SK-N-SH (cell line): ENCODE measurements at regions not wholly inside any gene's neighbourhood (a gene's known extent, or its start where the extent isn't known, plus 50 kb on each side); places are given as distances from the start of the nearest gene placed in this dataset.

Source experiments
- CTCF ChIA-PET: fragments of 300-600, 350-600 bp; formaldehyde crosslinking; extraction: SDS; loops from one replicate; lab custom pipeline; 2021; lab: Yijun Ruan, JAX
- POLR2A ChIA-PET: fragments of 350-600 bp; sonication (Branson Sonifier 250); formaldehyde crosslinking; extraction: SDS; loops from one replicate; lab custom pipeline; 2020; ENCODE audit warnings: antibody characterized with exemption, inconsistent platforms; lab: Yijun Ruan, JAX
- DNase-seq: peaks from one replicate; pipeline ENCODE4 v3.0.0; 2012
- H2AFZ ChIP-seq: fragments of 200-600 bp; sonication (generic); 2 replicates; pipeline ENCODE4 v1.8.1; 2016; ENCODE audit warnings: antibody characterized with exemption, mild to moderate bottlenecking, low read depth
- H3F3A ChIP-seq: fragments of 200-600 bp; sonication (generic); replicated peaks from 2 replicates; pipeline ENCODE3; 2016; ENCODE audit warnings: antibody characterized with exemption, mild to moderate bottlenecking; ENCODE audit not compliant: insufficient read depth
- H3K27ac ChIP-seq, 2 experiments: fragments of 200-500 bp in 1 of 2; fragments of 200-600 bp in 1 of 2; sonication (Bioruptor generic) in 1 of 2; sonication (generic), shearing (Covaris generic) in 1 of 2; 2 replicates each; pipeline versions ENCODE4 v1.5.1 to v1.6.1; 2014 to 2016; ENCODE audit warnings: low read depth in 2 of 2, inconsistent platforms in 1 of 2, low read length in 1 of 2, mild to moderate bottlenecking in 1 of 2, mixed read lengths in 1 of 2
- H3K27me3 ChIP-seq: fragments of 200-600 bp; sonication (generic), shearing (Covaris generic); 2 replicates; pipeline ENCODE4 v1.6.1; 2016; ENCODE audit warnings: mixed run types; ENCODE audit not compliant: insufficient read depth
- H3K36me3 ChIP-seq, 2 experiments: fragments of 200-500 bp in 1 of 2; fragments of 200-600 bp in 1 of 2; sonication (Bioruptor generic) in 1 of 2; sonication (generic) in 1 of 2; replicated peaks in 1 of 2; 2 replicates each; pipeline versions ENCODE3 to v1.5.1; 2014 to 2016; ENCODE audit warnings: low read length in 1 of 2, mild to moderate bottlenecking in 1 of 2; ENCODE audit not compliant: insufficient read depth in 2 of 2, control insufficient read depth in 1 of 2
- H3K4me1 ChIP-seq, 2 experiments: fragments of 200-500 bp in 1 of 2; fragments of 200-600 bp in 1 of 2; sonication (Bioruptor generic) in 1 of 2; sonication (generic), shearing (Covaris generic) in 1 of 2; 2 replicates each; pipeline versions ENCODE4 v1.5.1 to v1.6.1; 2014 to 2016; ENCODE audit warnings: low read depth in 1 of 2, low read length in 1 of 2, mixed run types in 1 of 2; ENCODE audit not compliant: insufficient read depth in 2 of 2, control insufficient read depth in 1 of 2
- H3K4me2 ChIP-seq: fragments of 200-600 bp; sonication (generic), shearing (Covaris generic); 2 replicates; pipeline ENCODE4 v1.6.1; 2017; ENCODE audit warnings: mixed run types
- H3K4me3 ChIP-seq, 2 experiments: fragments of 200-500 bp in 1 of 2; fragments of 200-600 bp in 1 of 2; sonication (Bioruptor generic) in 1 of 2; sonication (generic), shearing (Covaris generic) in 1 of 2; 2 replicates each; pipeline versions ENCODE4 v1.5.1 to v1.8.1; 2014 to 2016; ENCODE audit warnings: low read depth in 2 of 2, inconsistent platforms in 1 of 2, low read length in 1 of 2, mild to moderate bottlenecking in 1 of 2, mixed read lengths in 1 of 2, moderate library complexity in 1 of 2
- H3K79me2 ChIP-seq: fragments of 200-600 bp; sonication (generic); 2 replicates; pipeline ENCODE4 v1.8.1; 2017; ENCODE audit warnings: mild to moderate bottlenecking; ENCODE audit not compliant: insufficient read depth
- H3K9ac ChIP-seq: fragments of 200-600 bp; sonication (generic); 2 replicates; pipeline ENCODE4 v1.6.1; 2017; ENCODE audit warnings: mixed run types
- H3K9me2 ChIP-seq: fragments of 200-600 bp; sonication (generic); 2 replicates; pipeline ENCODE4 v1.6.1; 2017; ENCODE audit warnings: mixed run types
- H3K9me3 ChIP-seq: fragments of 200-600 bp; sonication (generic); 2 replicates; pipeline ENCODE4 v1.6.1; 2017; ENCODE audit warnings: mixed run types, mild to moderate bottlenecking, moderate library complexity
- H4K20me1 ChIP-seq: fragments of 200-600 bp; sonication (generic); 2 replicates; pipeline ENCODE4 v1.6.1; 2017; ENCODE audit warnings: mild to moderate bottlenecking, mixed run types; ENCODE audit not compliant: insufficient read depth
- EZH2phosphoT487 ChIP-seq: fragments of 200-600 bp; sonication (generic); IDR thresholded peaks from 2 replicates; pipeline ENCODE4 v1.6.1; 2017; ENCODE audit warnings: low read depth, mixed run types, mild to moderate bottlenecking, antibody characterized with exemption, moderate library complexity, borderline replicate concordance
- FOXJ3 ChIP-seq: sonication (generic); formaldehyde crosslinking; IDR thresholded peaks from 2 replicates; pipeline ENCODE4 v1.5.1; 2020; ENCODE audit warnings: mild to moderate bottlenecking, missing genetic modification reagents
- GABPA ChIP-seq: IDR thresholded peaks from 2 replicates; pipeline ENCODE4 v1.4.0; 2012; ENCODE audit warnings: low read depth, mild to moderate bottlenecking
- MEF2A ChIP-seq: IDR thresholded peaks from 2 replicates; pipeline ENCODE4 v1.4.0; 2012; ENCODE audit warnings: low read depth, borderline replicate concordance
- NFIC ChIP-seq: IDR thresholded peaks from 2 replicates; pipeline ENCODE4 v1.4.0; 2012; ENCODE audit warnings: borderline replicate concordance
- POLR2AphosphoS5 ChIP-seq: IDR thresholded peaks from 2 replicates; pipeline ENCODE4 v1.6.1; 2012; ENCODE audit warnings: low read depth, low read length
- SMC3 ChIP-seq: IDR thresholded peaks from 2 replicates; pipeline ENCODE4 v1.6.1; 2012; ENCODE audit warnings: low read depth, low read length, improper control_type of control experiment
- TAF1 ChIP-seq: IDR thresholded peaks from 2 replicates; pipeline ENCODE4 v1.6.1; 2012; ENCODE audit warnings: low read depth, mild to moderate bottlenecking, low read length, moderate library complexity, borderline replicate concordance
- TCF12 ChIP-seq: IDR thresholded peaks from 2 replicates; pipeline ENCODE4 v1.4.0; 2012
- TEAD4 ChIP-seq: IDR thresholded peaks from 2 replicates; pipeline ENCODE4 v1.4.0; 2012; ENCODE audit warnings: mild to moderate bottlenecking, borderline replicate concordance; ENCODE audit not compliant: insufficient read depth
- USF1 ChIP-seq: IDR thresholded peaks from 2 replicates; pipeline ENCODE4 v1.4.0; 2012; ENCODE audit warnings: low read depth, borderline replicate concordance
- WGBS: methylation state at CpG from one replicate; pipeline ENCODE4 v1.1.6; 2017; ENCODE audit warnings: low lambda C conversion rate; 5-methylcytosine and 5-hydroxymethylcytosine counted together
- TF ChIP-seq, protein P1 (sequence below): fragments of 150-350 bp; IDR thresholded peaks from 2 replicates; pipeline ENCODE4 v1.6.1; 2017; ENCODE audit warnings: antibody characterized with exemption, low read length, low read depth, borderline replicate concordance
- TF ChIP-seq, protein P2 (sequence below): fragments of 200-600 bp; sonication (generic); IDR thresholded peaks from 2 replicates; pipeline ENCODE4 v1.6.1; 2017; ENCODE audit warnings: antibody characterized with exemption, mild to moderate bottlenecking, moderate library complexity
- TF ChIP-seq, protein P3 (sequence below): IDR thresholded peaks from 2 replicates; pipeline ENCODE4; 2012
- TF ChIP-seq, protein P4 (sequence below): IDR thresholded peaks from 2 replicates; pipeline ENCODE4 v1.4.0; 2012; ENCODE audit warnings: low read depth, borderline replicate concordance

DNA sequence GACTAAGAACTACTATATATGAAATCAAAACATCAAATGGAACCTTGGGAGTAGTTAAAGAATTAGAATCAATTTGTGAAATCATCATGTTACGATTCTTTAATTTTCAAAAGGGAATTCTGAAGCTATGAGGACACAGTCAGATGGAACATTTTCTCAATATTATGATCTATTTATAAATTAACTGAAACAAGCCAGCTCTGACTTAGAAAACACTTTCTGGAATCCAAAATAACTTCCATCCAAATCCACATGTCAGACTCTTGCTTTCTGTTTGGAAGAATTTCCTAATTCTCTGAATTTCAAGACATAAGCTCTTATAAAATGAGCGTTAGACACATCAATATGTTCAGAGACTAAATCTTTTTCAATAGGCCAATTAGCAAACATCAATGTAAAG lies 737.7 kb upstream of the SOX9 start:
- no peaks in the 10 kb centered on the region for H3K9me3 ChIP-seq
- H3K79me2 ChIP-seq: no peaks in the 10 kb centered on the region
- 92% methylated on average over 2 of the region's 2 CpGs for WGBS
- H3K9ac ChIP-seq: no peak overlapping the region
- POLR2A ChIA-PET: no interaction called here
- peaks cover 0 to 8% of the 10 kb centered on the region in 2 experiments; a peak in 2 of 4 replicates for H3K4me1 ChIP-seq
- TF ChIP-seq TCF12 (no peak), TAF1 (no peak), POLR2AphosphoS5 (no peak), GABPA (no peak), FOXJ3 (CRISPR knock-in tag) (no peak), USF1 (no peak)
- TF ChIP-seq, all 33 proteins: peak for 0
- Histone ChIP-seq H3K36me3 (no peaks in the 10 kb centered on the region), H3K4me3 (no peak overlapping the region), H3K27ac (no peak overlapping the region), H4K20me1 (no peaks in the 10 kb centered on the region), H3K27me3 (no peaks in the 10 kb centered on the region), H3K9me2 (no peaks in the 10 kb centered on the region), H3F3A (no peaks in the 10 kb centered on the region), H2AFZ (no peak overlapping the region), H3K4me2 (no peak overlapping the region)
- no peak for DNase-seq
- CTCF ChIA-PET: interaction anchor here (1.1 to 1.5 kb wide), 4 partner anchors 17 to 1174 kb away, joined by 3 to 4 read pairs (median 3); no protein-coding TSS in a partner anchor

- peaks cover 0 to 5% of the 10 kb centered on the region in 2 experiments; a peak in 2 of 4 replicates for H3K4me1 ChIP-seq
- no peak for DNase-seq
- H3K9me2 ChIP-seq: no peaks in the 10 kb centered on the region
- no peaks in the 10 kb centered on the region for H3K79me2 ChIP-seq
- no peak overlapping the region for H3K9ac ChIP-seq
- no peak overlapping the region for H3K27ac ChIP-seq
- no peaks in the 10 kb centered on the region for H4K20me1 ChIP-seq
- H3K9me3 ChIP-seq: no peaks in the 10 kb centered on the region
- H3K27me3 ChIP-seq: no peaks in the 10 kb centered on the region
- POLR2A ChIA-PET: no interaction called here
- H3K4me2 ChIP-seq: no peak overlapping the region
- H3K36me3 ChIP-seq: no peaks in the 10 kb centered on the region
- no peak overlapping the region for H3K4me3 ChIP-seq
- no peaks in the 10 kb centered on the region for H3F3A ChIP-seq
- no peak overlapping the region for H2AFZ ChIP-seq
- CTCF ChIA-PET: interaction anchor here (0.7 to 0.9 kb wide), 2 partner anchors 34 to 891 kb away, joined by 3 read pairs; no protein-coding TSS in a partner anchor
- TF ChIP-seq, protein P1, sequence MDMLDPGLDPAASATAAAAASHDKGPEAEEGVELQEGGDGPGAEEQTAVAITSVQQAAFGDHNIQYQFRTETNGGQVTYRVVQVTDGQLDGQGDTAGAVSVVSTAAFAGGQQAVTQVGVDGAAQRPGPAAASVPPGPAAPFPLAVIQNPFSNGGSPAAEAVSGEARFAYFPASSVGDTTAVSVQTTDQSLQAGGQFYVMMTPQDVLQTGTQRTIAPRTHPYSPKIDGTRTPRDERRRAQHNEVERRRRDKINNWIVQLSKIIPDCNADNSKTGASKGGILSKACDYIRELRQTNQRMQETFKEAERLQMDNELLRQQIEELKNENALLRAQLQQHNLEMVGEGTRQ: no peak
- TF ChIP-seq NFIC (no peak), MEF2A (no peak), FOXJ3 (CRISPR knock-in tag) (no peak), GABPA (no peak), SMC3 (no peak), USF1 (no peak), POLR2AphosphoS5 (no peak), TEAD4 (no peak), EZH2phosphoT487 (no peak)
- TF ChIP-seq, protein P2, sequence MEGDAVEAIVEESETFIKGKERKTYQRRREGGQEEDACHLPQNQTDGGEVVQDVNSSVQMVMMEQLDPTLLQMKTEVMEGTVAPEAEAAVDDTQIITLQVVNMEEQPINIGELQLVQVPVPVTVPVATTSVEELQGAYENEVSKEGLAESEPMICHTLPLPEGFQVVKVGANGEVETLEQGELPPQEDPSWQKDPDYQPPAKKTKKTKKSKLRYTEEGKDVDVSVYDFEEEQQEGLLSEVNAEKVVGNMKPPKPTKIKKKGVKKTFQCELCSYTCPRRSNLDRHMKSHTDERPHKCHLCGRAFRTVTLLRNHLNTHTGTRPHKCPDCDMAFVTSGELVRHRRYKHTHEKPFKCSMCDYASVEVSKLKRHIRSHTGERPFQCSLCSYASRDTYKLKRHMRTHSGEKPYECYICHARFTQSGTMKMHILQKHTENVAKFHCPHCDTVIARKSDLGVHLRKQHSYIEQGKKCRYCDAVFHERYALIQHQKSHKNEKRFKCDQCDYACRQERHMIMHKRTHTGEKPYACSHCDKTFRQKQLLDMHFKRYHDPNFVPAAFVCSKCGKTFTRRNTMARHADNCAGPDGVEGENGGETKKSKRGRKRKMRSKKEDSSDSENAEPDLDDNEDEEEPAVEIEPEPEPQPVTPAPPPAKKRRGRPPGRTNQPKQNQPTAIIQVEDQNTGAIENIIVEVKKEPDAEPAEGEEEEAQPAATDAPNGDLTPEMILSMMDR: no peak
- TF ChIP-seq, protein P3, sequence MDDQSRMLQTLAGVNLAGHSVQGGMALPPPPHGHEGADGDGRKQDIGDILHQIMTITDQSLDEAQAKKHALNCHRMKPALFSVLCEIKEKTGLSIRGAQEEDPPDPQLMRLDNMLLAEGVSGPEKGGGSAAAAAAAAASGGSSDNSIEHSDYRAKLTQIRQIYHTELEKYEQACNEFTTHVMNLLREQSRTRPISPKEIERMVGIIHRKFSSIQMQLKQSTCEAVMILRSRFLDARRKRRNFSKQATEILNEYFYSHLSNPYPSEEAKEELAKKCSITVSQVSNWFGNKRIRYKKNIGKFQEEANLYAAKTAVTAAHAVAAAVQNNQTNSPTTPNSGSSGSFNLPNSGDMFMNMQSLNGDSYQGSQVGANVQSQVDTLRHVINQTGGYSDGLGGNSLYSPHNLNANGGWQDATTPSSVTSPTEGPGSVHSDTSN: no peak
- TF ChIP-seq, protein P4, sequence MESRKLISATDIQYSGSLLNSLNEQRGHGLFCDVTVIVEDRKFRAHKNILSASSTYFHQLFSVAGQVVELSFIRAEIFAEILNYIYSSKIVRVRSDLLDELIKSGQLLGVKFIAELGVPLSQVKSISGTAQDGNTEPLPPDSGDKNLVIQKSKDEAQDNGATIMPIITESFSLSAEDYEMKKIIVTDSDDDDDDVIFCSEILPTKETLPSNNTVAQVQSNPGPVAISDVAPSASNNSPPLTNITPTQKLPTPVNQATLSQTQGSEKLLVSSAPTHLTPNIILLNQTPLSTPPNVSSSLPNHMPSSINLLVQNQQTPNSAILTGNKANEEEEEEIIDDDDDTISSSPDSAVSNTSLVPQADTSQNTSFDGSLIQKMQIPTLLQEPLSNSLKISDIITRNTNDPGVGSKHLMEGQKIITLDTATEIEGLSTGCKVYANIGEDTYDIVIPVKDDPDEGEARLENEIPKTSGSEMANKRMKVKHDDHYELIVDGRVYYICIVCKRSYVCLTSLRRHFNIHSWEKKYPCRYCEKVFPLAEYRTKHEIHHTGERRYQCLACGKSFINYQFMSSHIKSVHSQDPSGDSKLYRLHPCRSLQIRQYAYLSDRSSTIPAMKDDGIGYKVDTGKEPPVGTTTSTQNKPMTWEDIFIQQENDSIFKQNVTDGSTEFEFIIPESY: no peak
Measured at GRCh38 chr17:71387456-71387855, 733.4 kb upstream of the SOX9 start.
